ENCODE measurements at regions not wholly inside any gene's neighbourhood (a gene's known extent, or its start where the extent isn't known, plus 50 kb on each side); places are given as distances from the start of the nearest gene placed in this dataset.

DNA sequence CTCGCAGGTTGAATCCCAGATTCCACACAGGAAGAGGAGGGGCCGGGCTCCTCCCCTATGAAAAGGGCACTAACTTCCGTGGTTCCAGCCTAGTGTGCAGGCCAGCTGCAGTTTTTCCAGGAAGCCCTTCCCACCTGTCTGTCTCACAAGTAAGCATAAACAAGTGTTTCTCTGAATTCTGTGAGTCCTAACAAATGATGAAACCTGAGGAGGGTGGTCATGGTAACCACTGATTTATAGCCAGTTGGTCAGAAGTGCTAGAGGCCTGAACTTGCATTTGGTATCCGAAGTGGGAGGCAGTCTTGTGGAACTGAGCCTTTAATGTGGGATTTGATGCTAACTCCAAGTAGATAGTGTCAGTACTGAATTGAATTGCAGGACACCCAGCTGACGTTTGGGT, 54.7 kb upstream of the STEAP4 start:
- no peak for TF ChIP-seq EP300 (IDR thresholded peaks at IDR 0.05; ENCODE audit: borderline replicate concordance)
- TF ChIP-seq, protein P1, sequence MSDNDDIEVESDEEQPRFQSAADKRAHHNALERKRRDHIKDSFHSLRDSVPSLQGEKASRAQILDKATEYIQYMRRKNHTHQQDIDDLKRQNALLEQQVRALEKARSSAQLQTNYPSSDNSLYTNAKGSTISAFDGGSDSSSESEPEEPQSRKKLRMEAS (IDR thresholded peaks at IDR 0.05), result no peak
- no peak for TF ChIP-seq CREB1 (IDR thresholded peaks at IDR 0.05; ENCODE audit: low read depth)
- TF ChIP-seq, protein P2, sequence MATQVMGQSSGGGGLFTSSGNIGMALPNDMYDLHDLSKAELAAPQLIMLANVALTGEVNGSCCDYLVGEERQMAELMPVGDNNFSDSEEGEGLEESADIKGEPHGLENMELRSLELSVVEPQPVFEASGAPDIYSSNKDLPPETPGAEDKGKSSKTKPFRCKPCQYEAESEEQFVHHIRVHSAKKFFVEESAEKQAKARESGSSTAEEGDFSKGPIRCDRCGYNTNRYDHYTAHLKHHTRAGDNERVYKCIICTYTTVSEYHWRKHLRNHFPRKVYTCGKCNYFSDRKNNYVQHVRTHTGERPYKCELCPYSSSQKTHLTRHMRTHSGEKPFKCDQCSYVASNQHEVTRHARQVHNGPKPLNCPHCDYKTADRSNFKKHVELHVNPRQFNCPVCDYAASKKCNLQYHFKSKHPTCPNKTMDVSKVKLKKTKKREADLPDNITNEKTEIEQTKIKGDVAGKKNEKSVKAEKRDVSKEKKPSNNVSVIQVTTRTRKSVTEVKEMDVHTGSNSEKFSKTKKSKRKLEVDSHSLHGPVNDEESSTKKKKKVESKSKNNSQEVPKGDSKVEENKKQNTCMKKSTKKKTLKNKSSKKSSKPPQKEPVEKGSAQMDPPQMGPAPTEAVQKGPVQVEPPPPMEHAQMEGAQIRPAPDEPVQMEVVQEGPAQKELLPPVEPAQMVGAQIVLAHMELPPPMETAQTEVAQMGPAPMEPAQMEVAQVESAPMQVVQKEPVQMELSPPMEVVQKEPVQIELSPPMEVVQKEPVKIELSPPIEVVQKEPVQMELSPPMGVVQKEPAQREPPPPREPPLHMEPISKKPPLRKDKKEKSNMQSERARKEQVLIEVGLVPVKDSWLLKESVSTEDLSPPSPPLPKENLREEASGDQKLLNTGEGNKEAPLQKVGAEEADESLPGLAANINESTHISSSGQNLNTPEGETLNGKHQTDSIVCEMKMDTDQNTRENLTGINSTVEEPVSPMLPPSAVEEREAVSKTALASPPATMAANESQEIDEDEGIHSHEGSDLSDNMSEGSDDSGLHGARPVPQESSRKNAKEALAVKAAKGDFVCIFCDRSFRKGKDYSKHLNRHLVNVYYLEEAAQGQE (IDR thresholded peaks at IDR 0.05; ENCODE audit: low read depth), result no peak
- TF ChIP-seq RAD21 (IDR thresholded peaks at IDR 0.05; ENCODE audit: low read depth), result no peak
- no peak for TF ChIP-seq YY1 (IDR thresholded peaks at IDR 0.05; ENCODE audit: low read depth)
- no peak for TF ChIP-seq NFIC (IDR thresholded peaks at IDR 0.05)
- no peak for TF ChIP-seq ZBTB7A (IDR thresholded peaks at IDR 0.05; ENCODE audit: low read depth)
- no peak for TF ChIP-seq FOXM1 (IDR thresholded peaks at IDR 0.05; ENCODE audit: borderline replicate concordance, low read depth)
- no peak for TF ChIP-seq CEBPB (IDR thresholded peaks at IDR 0.05)
- no peak for TF ChIP-seq TAF1 (IDR thresholded peaks at IDR 0.05; ENCODE audit: low read depth)
- TF ChIP-seq, protein P3, sequence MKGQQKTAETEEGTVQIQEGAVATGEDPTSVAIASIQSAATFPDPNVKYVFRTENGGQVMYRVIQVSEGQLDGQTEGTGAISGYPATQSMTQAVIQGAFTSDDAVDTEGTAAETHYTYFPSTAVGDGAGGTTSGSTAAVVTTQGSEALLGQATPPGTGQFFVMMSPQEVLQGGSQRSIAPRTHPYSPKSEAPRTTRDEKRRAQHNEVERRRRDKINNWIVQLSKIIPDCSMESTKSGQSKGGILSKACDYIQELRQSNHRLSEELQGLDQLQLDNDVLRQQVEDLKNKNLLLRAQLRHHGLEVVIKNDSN (IDR thresholded peaks at IDR 0.05), result no peak
- TF ChIP-seq TCF12 (IDR thresholded peaks at IDR 0.05; ENCODE audit: low read depth), result no peak
- no peak for TF ChIP-seq TEAD4 (IDR thresholded peaks at IDR 0.05)
